Natural killer cell (primary cell): ENCODE measurements at regions not wholly inside any gene's neighbourhood (a gene's known extent, or its start where the extent isn't known, plus 50 kb on each side); places are given as distances from the start of the nearest gene placed in this dataset.

ENCODE experiments used
- ATAC-seq, 3 donors: fragments of 150-1000 bp in 2 of 3; fragments of 200-7000 bp in 1 of 3; cut with Tn5 transposase; 1 replicate in 1 of 3; 2 replicates in 2 of 3; pipeline ENCODE4 v1.10.0; 2021; ENCODE audit warnings: mild to moderate bottlenecking in 2 of 3, moderate library complexity in 2 of 3
- DNase-seq, 2 donors: peaks; one replicate each; pipeline versions ENCODE4 v3.0.0 to v3.0.0-alpha.2; 2013 to 2021; ENCODE audit warnings: mixed read lengths in 1 of 2
- H3K27ac ChIP-seq: one replicate; pipeline ENCODE4 v1.5.1; 2013; ENCODE audit warnings: mild to moderate bottlenecking, low read length
- H3K27me3 ChIP-seq: one replicate; pipeline ENCODE4 v1.6.1; 2013; ENCODE audit warnings: low read length; ENCODE audit not compliant: control insufficient read depth, insufficient read depth
- H3K36me3 ChIP-seq: one replicate; pipeline ENCODE4 v1.6.1; 2013; ENCODE audit warnings: low read length; ENCODE audit not compliant: control insufficient read depth, insufficient read depth
- H3K4me1 ChIP-seq: one replicate; pipeline ENCODE4 v1.6.1; 2013; ENCODE audit warnings: low read length; ENCODE audit not compliant: control insufficient read depth, insufficient read depth
- H3K4me3 ChIP-seq: one replicate; pipeline ENCODE4 v1.5.1; 2013; ENCODE audit warnings: low read length
- H3K9me3 ChIP-seq: one replicate; pipeline ENCODE4 v1.6.1; 2013; ENCODE audit warnings: low read length; ENCODE audit not compliant: control insufficient read depth, insufficient read depth
- H3K27ac Mint-ChIP-seq, 2 donors: one replicate each; pipeline ENCODE4 v1.8.0; 2022; ENCODE audit warnings: mild to moderate bottlenecking in 2 of 2, mixed read lengths in 2 of 2, moderate library complexity in 1 of 2
- H3K27me3 Mint-ChIP-seq, 2 donors: one replicate each; pipeline ENCODE4 v1.8.0; 2022; ENCODE audit warnings: low read depth in 2 of 2, mixed read lengths in 2 of 2
- H3K36me3 Mint-ChIP-seq: one replicate; pipeline ENCODE4 v1.8.0; 2022; ENCODE audit warnings: mixed read lengths
- H3K4me1 Mint-ChIP-seq, 2 donors: one replicate each; pipeline ENCODE4 v1.8.0; 2022; ENCODE audit warnings: mixed read lengths in 2 of 2
- H3K4me3 Mint-ChIP-seq: one replicate; pipeline ENCODE4 v1.8.0; 2022; ENCODE audit warnings: mild to moderate bottlenecking, moderate library complexity, mixed read lengths
- H3K9me3 Mint-ChIP-seq, 2 donors: one replicate each; pipeline ENCODE4 v1.8.0; 2022; ENCODE audit warnings: mixed read lengths in 2 of 2
- WGBS: methylation state at CpG from one replicate; pipeline ENCODE4 v1.1.7; 2013; ENCODE audit warnings: missing lambda C conversion rate; ENCODE audit not compliant: insufficient coverage; 5-methylcytosine and 5-hydroxymethylcytosine counted together
- intact Hi-C: fragments of 100-400 bp; cut with micrococcal nuclease; formaldehyde crosslinking; loops from one replicate; pipeline ENCODE4 v1.14.2; 2022
- TF ChIP-seq, protein P1 (sequence below): fragments of 200-600 bp; IDR thresholded peaks from one replicate; pipeline ENCODE4 v1.8.0; 2022; ENCODE audit warnings: antibody characterized with exemption

DNA sequence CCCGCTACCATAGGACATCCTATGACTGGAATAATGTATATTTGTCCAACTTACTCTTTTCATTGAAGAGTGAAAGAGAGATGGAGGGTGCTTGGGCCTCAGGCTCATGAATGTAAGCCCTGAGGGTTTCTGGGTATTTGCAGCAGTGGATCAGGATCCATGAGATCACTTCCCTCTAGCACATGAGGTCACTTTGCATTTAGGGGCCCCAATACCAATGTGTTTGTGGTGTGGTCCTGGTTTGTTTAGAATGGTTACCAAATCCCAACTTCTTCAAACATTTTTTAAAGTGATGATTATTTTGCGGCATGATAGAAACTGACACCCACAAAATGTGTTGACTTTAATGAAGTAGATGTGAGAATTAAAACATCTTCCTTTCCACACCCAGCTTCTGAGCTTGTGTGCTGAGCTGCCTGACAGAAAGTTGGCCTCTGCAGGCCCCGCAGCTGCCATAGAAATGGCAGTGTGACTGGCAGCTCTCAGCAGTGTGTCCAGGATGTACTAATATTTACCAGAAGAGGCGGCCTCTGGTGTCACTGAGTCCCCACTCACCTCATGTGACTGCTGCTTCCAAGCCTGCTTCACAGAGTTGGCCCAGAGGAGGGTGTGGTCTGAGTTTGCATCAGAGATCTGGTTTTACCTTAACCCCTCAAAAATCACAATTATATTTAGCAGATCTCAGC lies 447.6 kb upstream of the NPVF start:
- no peaks in the 10 kb centered on the region for H3K4me1 ChIP-seq
- TF ChIP-seq, protein P1, sequence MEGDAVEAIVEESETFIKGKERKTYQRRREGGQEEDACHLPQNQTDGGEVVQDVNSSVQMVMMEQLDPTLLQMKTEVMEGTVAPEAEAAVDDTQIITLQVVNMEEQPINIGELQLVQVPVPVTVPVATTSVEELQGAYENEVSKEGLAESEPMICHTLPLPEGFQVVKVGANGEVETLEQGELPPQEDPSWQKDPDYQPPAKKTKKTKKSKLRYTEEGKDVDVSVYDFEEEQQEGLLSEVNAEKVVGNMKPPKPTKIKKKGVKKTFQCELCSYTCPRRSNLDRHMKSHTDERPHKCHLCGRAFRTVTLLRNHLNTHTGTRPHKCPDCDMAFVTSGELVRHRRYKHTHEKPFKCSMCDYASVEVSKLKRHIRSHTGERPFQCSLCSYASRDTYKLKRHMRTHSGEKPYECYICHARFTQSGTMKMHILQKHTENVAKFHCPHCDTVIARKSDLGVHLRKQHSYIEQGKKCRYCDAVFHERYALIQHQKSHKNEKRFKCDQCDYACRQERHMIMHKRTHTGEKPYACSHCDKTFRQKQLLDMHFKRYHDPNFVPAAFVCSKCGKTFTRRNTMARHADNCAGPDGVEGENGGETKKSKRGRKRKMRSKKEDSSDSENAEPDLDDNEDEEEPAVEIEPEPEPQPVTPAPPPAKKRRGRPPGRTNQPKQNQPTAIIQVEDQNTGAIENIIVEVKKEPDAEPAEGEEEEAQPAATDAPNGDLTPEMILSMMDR = no peak
- DNase-seq (no peak), ATAC-seq (peak; percentile 37 to 67 (median 50))
- Mint-ChIP-seq H3K27me3 (no peaks in the 10 kb centered on the region), H3K27ac (peak overlapping the region in 1 of 2 donors; percentile 32), H3K4me3 (peak overlapping the region; percentile 36), H3K4me1 (no peaks in the 10 kb centered on the region), H3K9me3 (no peaks in the 10 kb centered on the region), H3K36me3 (no peaks in the 10 kb centered on the region)
- no peaks in the 10 kb centered on the region for H3K36me3 ChIP-seq
- H3K9me3 ChIP-seq = no peaks in the 10 kb centered on the region
- no peak overlapping the region for H3K4me3 ChIP-seq
- intact Hi-C loops = no loop called here
- no peaks in the 10 kb centered on the region for H3K27me3 ChIP-seq
- 80% methylated on average over 3 of the region's 4 CpGs for WGBS
- H3K27ac ChIP-seq = no peak overlapping the region

DNA sequence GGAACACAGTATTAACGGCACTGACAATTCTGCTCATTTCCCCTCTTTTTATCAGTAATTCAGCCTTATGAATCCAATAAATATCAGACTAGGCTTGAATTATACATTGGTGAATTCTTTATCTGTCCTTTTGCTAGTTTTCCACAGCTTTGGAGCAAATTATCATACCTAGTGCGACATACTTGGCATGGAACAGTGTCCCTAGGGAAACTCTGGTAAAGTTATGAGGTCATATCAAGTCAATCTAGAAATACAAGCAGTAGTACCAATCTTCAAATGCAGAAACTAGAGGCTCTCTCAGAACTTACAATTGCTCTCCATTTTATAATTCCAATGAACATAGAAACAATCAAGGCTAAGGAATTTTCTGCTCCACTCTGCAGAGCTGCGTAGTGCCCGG lies 449.3 kb upstream of the NPVF start:
- Histone ChIP-seq H3K27ac (no peak overlapping the region), H3K9me3 (no peaks in the 10 kb centered on the region), H3K4me1 (no peaks in the 10 kb centered on the region), H3K27me3 (no peaks in the 10 kb centered on the region), H3K4me3 (no peak overlapping the region), H3K36me3 (no peaks in the 10 kb centered on the region)
- H3K36me3 Mint-ChIP-seq = no peaks in the 10 kb centered on the region
- TF ChIP-seq, protein P1 = no peak
- no peaks in the 10 kb centered on the region for H3K9me3 Mint-ChIP-seq
- WGBS = 100% methylated on average over 4 of the region's 4 CpGs
- H3K27ac Mint-ChIP-seq = no peak overlapping the region
- ATAC-seq = no peak
- intact Hi-C loops = no loop called here
- DNase-seq = no peak
- no peak overlapping the region for H3K4me3 Mint-ChIP-seq
- no peaks in the 10 kb centered on the region for H3K4me1 Mint-ChIP-seq
- H3K27me3 Mint-ChIP-seq = no peaks in the 10 kb centered on the region

DNA sequence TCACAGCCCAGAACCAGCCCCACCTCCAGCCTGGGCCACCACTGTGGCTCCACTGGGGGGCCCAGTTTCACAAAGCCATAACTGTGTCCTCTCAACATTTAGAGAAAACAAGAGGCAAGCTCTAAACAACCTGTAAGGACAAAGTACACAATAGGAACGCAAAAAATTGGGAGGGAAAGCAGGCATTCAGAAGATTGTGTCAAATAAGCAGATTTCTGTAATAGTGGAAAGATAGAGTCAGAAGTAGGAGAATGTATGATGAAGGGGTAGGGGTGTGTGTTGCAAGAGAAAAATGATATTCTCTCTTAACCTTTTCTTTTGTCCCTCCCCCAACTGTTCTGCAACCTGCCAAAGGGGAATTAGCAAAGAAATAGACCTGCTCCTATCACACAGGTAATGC lies 449.9 kb upstream of the NPVF start:
- H3K9me3 Mint-ChIP-seq = no peaks in the 10 kb centered on the region
- WGBS = 87% methylated on average over 1 of the region's 1 CpG
- ATAC-seq (no peak), DNase-seq (no peak)
- Histone ChIP-seq H3K27ac (no peak overlapping the region), H3K4me3 (no peak overlapping the region), H3K9me3 (no peaks in the 10 kb centered on the region), H3K36me3 (no peaks in the 10 kb centered on the region), H3K4me1 (no peaks in the 10 kb centered on the region), H3K27me3 (no peaks in the 10 kb centered on the region)
- no peaks in the 10 kb centered on the region for H3K36me3 Mint-ChIP-seq
- H3K27me3 Mint-ChIP-seq = no peaks in the 10 kb centered on the region
- H3K4me1 Mint-ChIP-seq = no peaks in the 10 kb centered on the region
- H3K4me3 Mint-ChIP-seq = no peak overlapping the region
- H3K27ac Mint-ChIP-seq = no peak overlapping the region
- intact Hi-C loops = no loop called here
- TF ChIP-seq, protein P1 = no peak

DNA sequence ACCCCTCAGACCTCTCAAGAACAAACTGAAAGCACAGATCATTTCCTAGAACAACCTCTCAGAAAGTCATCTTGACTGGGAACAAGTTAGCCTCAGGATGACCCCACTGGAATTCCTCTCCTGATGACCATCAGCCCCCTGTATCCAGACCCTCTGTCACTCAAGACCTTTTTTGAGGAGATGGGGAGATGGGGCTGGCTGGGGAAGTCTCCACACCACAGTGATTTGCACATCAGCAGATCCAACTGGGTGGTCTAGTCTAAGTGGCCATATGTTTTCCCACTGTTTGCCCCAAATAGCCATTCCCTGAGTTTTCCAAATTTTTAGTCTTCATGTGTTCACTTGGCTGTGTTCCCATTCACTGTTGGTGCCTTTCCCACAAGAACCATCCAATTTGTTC lies 452.4 kb upstream of the NPVF start:
- no peak overlapping the region for H3K4me3 ChIP-seq
- Mint-ChIP-seq H3K27me3 (peaks cover 0 to 10% of the 10 kb centered on the region in 2 donors), H3K27ac (no peak overlapping the region), H3K36me3 (no peaks in the 10 kb centered on the region), H3K4me1 (no peaks in the 10 kb centered on the region), H3K4me3 (no peak overlapping the region), H3K9me3 (no peaks in the 10 kb centered on the region)
- intact Hi-C loops = no loop called here
- no peaks in the 10 kb centered on the region for H3K9me3 ChIP-seq
- H3K27ac ChIP-seq = no peak overlapping the region
- H3K27me3 ChIP-seq = no peaks in the 10 kb centered on the region
- no peak for DNase-seq
- no peaks in the 10 kb centered on the region for H3K36me3 ChIP-seq
- TF ChIP-seq, protein P1 = no peak
- no peak for ATAC-seq
- no peaks in the 10 kb centered on the region for H3K4me1 ChIP-seq
